ENCODE measurements at regions not wholly inside any gene's neighbourhood (a gene's known extent, or its start where the extent isn't known, plus 50 kb on each side); places are given as distances from the start of the nearest gene placed in this dataset.

GRCh38 chrX:13208281-13208935 lies 111.4 kb downstream of the ATXN3L start:
- TF ChIP-seq, protein P1, sequence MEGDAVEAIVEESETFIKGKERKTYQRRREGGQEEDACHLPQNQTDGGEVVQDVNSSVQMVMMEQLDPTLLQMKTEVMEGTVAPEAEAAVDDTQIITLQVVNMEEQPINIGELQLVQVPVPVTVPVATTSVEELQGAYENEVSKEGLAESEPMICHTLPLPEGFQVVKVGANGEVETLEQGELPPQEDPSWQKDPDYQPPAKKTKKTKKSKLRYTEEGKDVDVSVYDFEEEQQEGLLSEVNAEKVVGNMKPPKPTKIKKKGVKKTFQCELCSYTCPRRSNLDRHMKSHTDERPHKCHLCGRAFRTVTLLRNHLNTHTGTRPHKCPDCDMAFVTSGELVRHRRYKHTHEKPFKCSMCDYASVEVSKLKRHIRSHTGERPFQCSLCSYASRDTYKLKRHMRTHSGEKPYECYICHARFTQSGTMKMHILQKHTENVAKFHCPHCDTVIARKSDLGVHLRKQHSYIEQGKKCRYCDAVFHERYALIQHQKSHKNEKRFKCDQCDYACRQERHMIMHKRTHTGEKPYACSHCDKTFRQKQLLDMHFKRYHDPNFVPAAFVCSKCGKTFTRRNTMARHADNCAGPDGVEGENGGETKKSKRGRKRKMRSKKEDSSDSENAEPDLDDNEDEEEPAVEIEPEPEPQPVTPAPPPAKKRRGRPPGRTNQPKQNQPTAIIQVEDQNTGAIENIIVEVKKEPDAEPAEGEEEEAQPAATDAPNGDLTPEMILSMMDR (conservative IDR thresholded peaks at IDR 0.05; ENCODE audit: low read length), result no peak
- no peak overlapping the region for H3K4me3 ChIP-seq (ENCODE audit: low read length)
- no peak for DNase-seq (ENCODE audit: low read depth)

GRCh38 chrX:13203271-13203670 lies 116.6 kb downstream of the ATXN3L start:
- H3K4me3 ChIP-seq (ENCODE audit: low read length), result no peak overlapping the region
- TF ChIP-seq, protein P1 (conservative IDR thresholded peaks at IDR 0.05; ENCODE audit: low read length), result no peak
- no peak for DNase-seq (ENCODE audit: low read depth)

DNA sequence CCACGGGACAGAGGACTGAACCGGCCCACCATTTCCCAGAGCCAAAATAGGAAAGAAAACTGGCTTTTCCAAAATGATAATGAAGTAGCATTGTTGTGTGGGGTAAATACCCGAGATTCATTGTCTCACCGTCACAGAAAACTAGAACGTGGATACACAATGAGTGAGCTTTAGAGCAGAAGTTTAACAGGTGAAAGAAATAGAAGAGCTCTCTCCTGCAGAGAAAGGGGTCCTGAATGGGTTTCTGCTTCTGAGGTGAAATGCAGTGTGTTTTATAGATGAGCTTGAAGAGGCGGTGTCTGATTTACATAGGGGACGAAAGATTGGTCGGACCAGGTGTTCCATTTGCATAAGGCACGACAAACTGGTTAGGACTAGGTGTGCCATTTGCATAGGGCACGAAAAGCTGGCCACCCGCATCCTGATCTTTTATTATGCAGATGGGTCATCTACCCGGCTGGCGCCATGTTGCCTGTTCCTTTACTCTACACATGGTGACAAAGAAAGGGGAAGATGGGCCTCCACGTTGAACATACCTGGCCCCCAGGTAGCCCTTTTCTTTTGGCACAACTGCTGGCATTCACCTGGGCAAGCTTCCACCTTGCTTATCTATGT lies 118.1 kb downstream of the ATXN3L start:
- no peak for DNase-seq (ENCODE audit: low read depth)
- H3K4me3 ChIP-seq (ENCODE audit: low read length), result no peak overlapping the region
- TF ChIP-seq, protein P1 (conservative IDR thresholded peaks at IDR 0.05; ENCODE audit: low read length), result no peak

GRCh38 chrX:13200398-13200797 lies 119.5 kb downstream of the ATXN3L start:
- H3K4me3 ChIP-seq (ENCODE audit: low read length), result no peak overlapping the region
- TF ChIP-seq, protein P1 (conservative IDR thresholded peaks at IDR 0.05; ENCODE audit: low read length), result no peak
- DNase-seq (ENCODE audit: low read depth), result no peak

- H3K4me3 ChIP-seq (ENCODE audit: low read length), result no peak overlapping the region
- TF ChIP-seq, protein P1 (conservative IDR thresholded peaks at IDR 0.05; ENCODE audit: low read length), result no peak
- no peak for DNase-seq (ENCODE audit: low read depth)
Measured at GRCh38 chrX:13198762-13199064, 121.1 kb downstream of the ATXN3L start.

- H3K4me3 ChIP-seq (ENCODE audit: low read length), result no peak overlapping the region
- TF ChIP-seq, protein P1 (conservative IDR thresholded peaks at IDR 0.05; ENCODE audit: low read length), result no peak
- DNase-seq (ENCODE audit: low read depth), result no peak
Measured at GRCh38 chrX:13198056-13198761, 121.6 kb downstream of the ATXN3L start.

GRCh38 chrX:13196782-13197181 lies 123.1 kb downstream of the ATXN3L start:
- H3K4me3 ChIP-seq (ENCODE audit: low read length), result no peak overlapping the region
- TF ChIP-seq, protein P1 (conservative IDR thresholded peaks at IDR 0.05; ENCODE audit: low read length), result no peak
- no peak for DNase-seq (ENCODE audit: low read depth)
